ENCODE measurements at regions not wholly inside any gene's neighbourhood (a gene's known extent, or its start where the extent isn't known, plus 50 kb on each side); places are given as distances from the start of the nearest gene placed in this dataset.

DNA sequence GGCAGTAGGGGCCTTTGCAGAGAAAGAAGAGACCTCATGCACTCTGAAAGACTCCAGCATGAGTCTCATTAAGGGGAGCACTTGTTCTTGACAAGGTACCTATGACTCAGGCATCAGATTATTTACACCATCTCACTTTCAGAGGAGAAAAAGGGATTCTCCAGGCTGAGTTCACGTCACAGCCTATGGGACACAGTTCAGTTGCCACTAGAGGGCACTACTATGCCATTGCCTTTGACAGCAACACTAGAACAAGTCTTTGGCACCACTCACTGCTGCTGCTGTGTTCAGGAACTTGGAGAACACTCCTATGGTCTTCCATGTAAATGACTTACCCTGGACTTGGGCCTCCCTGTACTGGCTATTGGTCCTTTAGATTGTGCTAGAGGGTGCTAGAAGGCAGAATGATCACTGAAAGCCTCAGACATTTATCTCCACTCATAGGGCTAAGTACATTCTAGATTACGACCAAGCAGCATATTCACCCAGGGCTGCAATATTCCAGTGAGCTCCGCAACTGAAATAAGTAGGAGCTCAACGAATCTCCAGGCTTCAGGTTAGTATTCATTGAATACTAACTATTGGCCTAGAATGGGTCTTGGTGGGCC lies 225.1 kb upstream of the CA10 start (continued):
- TF ChIP-seq, protein P1, sequence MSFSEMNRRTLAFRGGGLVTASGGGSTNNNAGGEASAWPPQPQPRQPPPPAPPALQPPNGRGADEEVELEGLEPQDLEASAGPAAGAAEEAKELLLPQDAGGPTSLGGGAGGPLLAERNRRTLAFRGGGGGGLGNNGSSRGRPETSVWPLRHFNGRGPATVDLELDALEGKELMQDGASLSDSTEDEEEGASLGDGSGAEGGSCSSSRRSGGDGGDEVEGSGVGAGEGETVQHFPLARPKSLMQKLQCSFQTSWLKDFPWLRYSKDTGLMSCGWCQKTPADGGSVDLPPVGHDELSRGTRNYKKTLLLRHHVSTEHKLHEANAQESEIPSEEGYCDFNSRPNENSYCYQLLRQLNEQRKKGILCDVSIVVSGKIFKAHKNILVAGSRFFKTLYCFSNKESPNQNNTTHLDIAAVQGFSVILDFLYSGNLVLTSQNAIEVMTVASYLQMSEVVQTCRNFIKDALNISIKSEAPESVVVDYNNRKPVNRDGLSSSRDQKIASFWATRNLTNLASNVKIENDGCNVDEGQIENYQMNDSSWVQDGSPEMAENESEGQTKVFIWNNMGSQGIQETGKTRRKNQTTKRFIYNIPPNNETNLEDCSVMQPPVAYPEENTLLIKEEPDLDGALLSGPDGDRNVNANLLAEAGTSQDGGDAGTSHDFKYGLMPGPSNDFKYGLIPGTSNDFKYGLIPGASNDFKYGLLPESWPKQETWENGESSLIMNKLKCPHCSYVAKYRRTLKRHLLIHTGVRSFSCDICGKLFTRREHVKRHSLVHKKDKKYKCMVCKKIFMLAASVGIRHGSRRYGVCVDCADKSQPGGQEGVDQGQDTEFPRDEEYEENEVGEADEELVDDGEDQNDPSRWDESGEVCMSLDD (CRISPR knock-in tag; IDR thresholded peaks at IDR 0.05; ENCODE audit: borderline replicate concordance) = no peak
- no peak for TF ChIP-seq LRRFIP1 (CRISPR knock-in tag; conservative IDR thresholded peaks at IDR 0.05)
- TF ChIP-seq U2AF1 (optimal IDR thresholded peaks at IDR 0.05; ENCODE audit: low read depth, low read length) = no peak
- TF ChIP-seq ELF3 (CRISPR knock-in tag; IDR thresholded peaks at IDR 0.05) = no peak
- TF ChIP-seq IRX3 (CRISPR knock-in tag; IDR thresholded peaks at IDR 0.05; ENCODE audit: borderline replicate concordance, low read depth) = no peak
- no peak for TF ChIP-seq ARNTL (CRISPR knock-in tag; IDR thresholded peaks at IDR 0.05)
- no peak for TF ChIP-seq CEBPG (CRISPR knock-in tag; IDR thresholded peaks at IDR 0.05)
- no peak for TF ChIP-seq FOXP1 (IDR thresholded peaks at IDR 0.05)
- TF ChIP-seq FOXP1 (CRISPR knock-in tag; IDR thresholded peaks at IDR 0.05) = no peak
- no peak for TF ChIP-seq FIP1L1 (IDR thresholded peaks at IDR 0.05; ENCODE audit: borderline replicate concordance, insufficient read depth, low read depth, low read length)
- no peak for TF ChIP-seq ZFP90 (CRISPR knock-in tag; IDR thresholded peaks at IDR 0.05; ENCODE audit: borderline replicate concordance)
- no peak for TF ChIP-seq RFX1 (IDR thresholded peaks at IDR 0.05)
- no peak for TF ChIP-seq ZNF143 (CRISPR knock-in tag; IDR thresholded peaks at IDR 0.05)
- no peak for TF ChIP-seq ZNF335 (CRISPR knock-in tag; IDR thresholded peaks at IDR 0.05)
- TF ChIP-seq NCOR1 (IDR thresholded peaks at IDR 0.05; ENCODE audit: borderline replicate concordance, low read length) = no peak
- TF ChIP-seq, protein P2, sequence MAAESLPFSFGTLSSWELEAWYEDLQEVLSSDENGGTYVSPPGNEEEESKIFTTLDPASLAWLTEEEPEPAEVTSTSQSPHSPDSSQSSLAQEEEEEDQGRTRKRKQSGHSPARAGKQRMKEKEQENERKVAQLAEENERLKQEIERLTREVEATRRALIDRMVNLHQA (CRISPR knock-in tag; IDR thresholded peaks at IDR 0.05) = no peak
- TF ChIP-seq FOSL2 (CRISPR knock-in tag; IDR thresholded peaks at IDR 0.05) = peak; percentile 22; the same call in 1 of the 2 replicates
- peak; percentile 84 for TF ChIP-seq CTCF (CRISPR knock-in tag; IDR thresholded peaks at IDR 0.05)
- peak; percentile 81 for TF ChIP-seq SMC3 (IDR thresholded peaks at IDR 0.05; ENCODE audit: low read length)
- TF ChIP-seq, protein P3, sequence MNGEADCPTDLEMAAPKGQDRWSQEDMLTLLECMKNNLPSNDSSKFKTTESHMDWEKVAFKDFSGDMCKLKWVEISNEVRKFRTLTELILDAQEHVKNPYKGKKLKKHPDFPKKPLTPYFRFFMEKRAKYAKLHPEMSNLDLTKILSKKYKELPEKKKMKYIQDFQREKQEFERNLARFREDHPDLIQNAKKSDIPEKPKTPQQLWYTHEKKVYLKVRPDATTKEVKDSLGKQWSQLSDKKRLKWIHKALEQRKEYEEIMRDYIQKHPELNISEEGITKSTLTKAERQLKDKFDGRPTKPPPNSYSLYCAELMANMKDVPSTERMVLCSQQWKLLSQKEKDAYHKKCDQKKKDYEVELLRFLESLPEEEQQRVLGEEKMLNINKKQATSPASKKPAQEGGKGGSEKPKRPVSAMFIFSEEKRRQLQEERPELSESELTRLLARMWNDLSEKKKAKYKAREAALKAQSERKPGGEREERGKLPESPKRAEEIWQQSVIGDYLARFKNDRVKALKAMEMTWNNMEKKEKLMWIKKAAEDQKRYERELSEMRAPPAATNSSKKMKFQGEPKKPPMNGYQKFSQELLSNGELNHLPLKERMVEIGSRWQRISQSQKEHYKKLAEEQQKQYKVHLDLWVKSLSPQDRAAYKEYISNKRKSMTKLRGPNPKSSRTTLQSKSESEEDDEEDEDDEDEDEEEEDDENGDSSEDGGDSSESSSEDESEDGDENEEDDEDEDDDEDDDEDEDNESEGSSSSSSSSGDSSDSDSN (CRISPR knock-in tag; IDR thresholded peaks at IDR 0.05) = no peak
- no peak for TF ChIP-seq ZNF567 (CRISPR knock-in tag; IDR thresholded peaks at IDR 0.05; ENCODE audit: borderline replicate concordance)
- no peak for TF ChIP-seq PPARG (CRISPR knock-in tag; conservative IDR thresholded peaks at IDR 0.05)
- TF ChIP-seq EZH2 (conservative IDR thresholded peaks at IDR 0.05; ENCODE audit: low read depth, low read length) = no peak

All from HepG2 (cell line).